ENCODE measurements at regions not wholly inside any gene's neighbourhood (a gene's known extent, or its start where the extent isn't known, plus 50 kb on each side); places are given as distances from the start of the nearest gene placed in this dataset.

- TF ChIP-seq CTCF (IDR thresholded peaks at IDR 0.05; ENCODE audit: extremely low read depth in 1 of 2, insufficient read depth in 1 of 2, low read depth in 1 of 2, low read length in 2 of 2) (no peak), MYC (IDR thresholded peaks at IDR 0.05; ENCODE audit: low read depth, low read length) (no peak), EZH2 (IDR thresholded peaks at IDR 0.05; ENCODE audit: borderline replicate concordance, low read depth, low read length, severe bottlenecking) (no peak), POLR2AphosphoS5 (IDR thresholded peaks at IDR 0.05; ENCODE audit: insufficient read depth, low read depth, low read length) (no peak)
Observed at GRCh38 chr4:141860974-141861373, 224.6 kb downstream of the IL15 start.
